Sigmoid colon (tissue), 4 donors: ENCODE measurements at regions not wholly inside any gene's neighbourhood (a gene's known extent, or its start where the extent isn't known, plus 50 kb on each side); places are given as distances from the start of the nearest gene placed in this dataset.

Experiments used
- CTCF ChIP-seq, 4 experiments: fragments of 450-650 bp in 3 of 4; fragments of 200-600 bp in 1 of 4; IDR thresholded peaks; one replicate each; pipeline ENCODE4 v1.5.1; 2016 to 2019; ENCODE audit warnings: antibody characterized with exemption in 4 of 4, mild to moderate bottlenecking in 3 of 4, moderate library complexity in 2 of 4
- POLR2AphosphoS5 ChIP-seq, 4 donors: sonication (generic); formaldehyde crosslinking; IDR thresholded peaks; one replicate each; pipeline ENCODE4 v1.6.1; 2017; ENCODE audit warnings: antibody characterized with exemption in 4 of 4

- TF ChIP-seq CTCF (IDR thresholded peaks at IDR 0.05) (no peak), POLR2AphosphoS5 (IDR thresholded peaks at IDR 0.05) (no peak)
Observed at GRCh38 chr20:12748359-12748994, 260.3 kb upstream of the SPTLC3 start.
